Transverse colon (tissue), 4 donors: ENCODE measurements at regions not wholly inside any gene's neighbourhood (a gene's known extent, or its start where the extent isn't known, plus 50 kb on each side); places are given as distances from the start of the nearest gene placed in this dataset.

Experiments
- DNase-seq: peaks from one replicate; pipeline ENCODE4 v3.0.0-alpha.2; 2019
- H3K27ac ChIP-seq, 4 donors: fragments of 200-600 bp; sonication (generic); 2 replicates each; pipeline ENCODE4 v1.5.1; 2016 to 2018; ENCODE audit warnings: inconsistent platforms in 4 of 4
- H3K27me3 ChIP-seq: fragments of 200-600 bp; sonication (generic); 2 replicates; pipeline ENCODE4 v1.5.1; 2017; ENCODE audit warnings: inconsistent platforms
- H3K36me3 ChIP-seq, 4 donors: fragments of 200-600 bp; sonication (generic); 2 replicates each; pipeline ENCODE4 v1.5.1; 2017 to 2019; ENCODE audit warnings: inconsistent platforms in 4 of 4
- H3K4me1 ChIP-seq, 4 donors: fragments of 200-600 bp; sonication (generic); 2 replicates each; pipeline ENCODE4 v1.5.1; 2017 to 2020; ENCODE audit warnings: inconsistent platforms in 4 of 4
- H3K4me3 ChIP-seq, 4 donors: fragments of 200-600 bp; sonication (generic); 1 replicate in 1 of 4; 2 replicates in 3 of 4; pipeline versions ENCODE4 v1.5.1 to v1.6.1; 2017 to 2019; ENCODE audit warnings: inconsistent platforms in 4 of 4
- H3K9me3 ChIP-seq, 2 donors: fragments of 200-600 bp; sonication (generic); 2 replicates each; pipeline ENCODE4 v1.5.1; 2017 to 2019; ENCODE audit warnings: inconsistent platforms in 2 of 2
- CTCF ChIP-seq, 5 experiments: fragments of 200-600 bp in 3 of 5; fragments of 450-650 bp in 2 of 5; sonication (generic) in 3 of 5; IDR thresholded peaks; 1 replicate in 2 of 5; 2 replicates in 3 of 5; pipeline ENCODE4 v1.5.1; 2016 to 2017; ENCODE audit warnings: antibody characterized with exemption in 5 of 5, inconsistent platforms in 3 of 5, mild to moderate bottlenecking in 2 of 5, moderate library complexity in 1 of 5
- EP300 ChIP-seq: sonication (generic); formaldehyde crosslinking; IDR thresholded peaks from one replicate; pipeline ENCODE4 v1.6.1; 2017; ENCODE audit warnings: antibody characterized with exemption, low read depth
- POLR2A ChIP-seq: fragments of 450-650 bp; IDR thresholded peaks from one replicate; pipeline ENCODE4 v1.6.1; 2016; ENCODE audit warnings: antibody characterized with exemption, mild to moderate bottlenecking, moderate library complexity
- POLR2AphosphoS5 ChIP-seq, 3 donors: sonication (generic); formaldehyde crosslinking; IDR thresholded peaks; one replicate each; pipeline ENCODE4 v1.6.1; 2016; ENCODE audit warnings: antibody characterized with exemption in 3 of 3
- WGBS, 2 donors: methylation state at CpG; one replicate each; pipeline ENCODE4 v1.1.5; 2018; ENCODE audit warnings: low coverage in 1 of 2; 5-methylcytosine and 5-hydroxymethylcytosine counted together
- in situ Hi-C, 4 donors: fragments of 200-750 bp; cut with MboI; loops; one replicate each; pipeline versions ENCODE4 v1.15.0 to v1.15.1; 2017; ENCODE audit warnings: low sequenced_read_pairs in 3 of 4, low pct_ligation_motif_present in 1 of 4, low pct_unique_long_range_greater_than_20kb in 1 of 4
- intact Hi-C: fragments of 100-400 bp; cut with DNase I; formaldehyde crosslinking; loops from one replicate; pipeline ENCODE4 v1.15.1; 2023; ENCODE audit warnings: low total_unique reads
- small RNA-seq, 4 donors: library from RNA; depleted of rRNA; stranded (forward); fragments of <200 nt; gene quantifications; one replicate each; pipeline ENCODE3, GENCODE V24; 2016

GRCh38 chr10:31268444-31269303, 50.3 kb upstream of the ZEB1 start:
- Histone ChIP-seq H3K27ac (no peak overlapping the region), H3K4me3 (no peak overlapping the region), H3K4me1 (no peaks in the 10 kb centered on the region), H3K9me3 (no peaks in the 10 kb centered on the region), H3K27me3 (no peaks in the 10 kb centered on the region), H3K36me3 (no peaks in the 10 kb centered on the region)
- TF ChIP-seq EP300 (no peak), POLR2A (no peak), POLR2AphosphoS5 (IDR thresholded peaks at IDR 0.05) (no peak), CTCF (IDR thresholded peaks at IDR 0.05) (no peak)
- WGBS, 2 donors = 73 to 84% methylated on average over 4 to 12 of the region's 12 CpGs
- no peak for DNase-seq
- in situ Hi-C loops (no loop called here), intact Hi-C loops (no loop called here)

Small RNAs in the stretch of these regions (small RNA-seq; reads per million reads assigned to genes)
- gene RNA5SP309 = 0 reads per million in 4 donors
